SK-N-SH treated with all-trans-retinoic acid at 6 μM for 48 hours (cell line): ENCODE measurements at regions not wholly inside any gene's neighbourhood (a gene's known extent, or its start where the extent isn't known, plus 50 kb on each side); places are given as distances from the start of the nearest gene placed in this dataset.
"Not testable (repeated sequence)": the region's sequence is repeated elsewhere in the genome, so short reads cannot be mapped to it uniquely, and the experiment has no call there.

Experiments used
- ATAC-seq: fragments of 200-7000 bp; cut with Tn5 transposase; 3 replicates; pipeline ENCODE4 v1.9.1; 2020; ENCODE audit warnings: mild to moderate bottlenecking, moderate library complexity
- TCF4 ChIP-seq: fragments of 250-450 bp; sonication (Bioruptor Pico); IDR thresholded peaks from 2 replicates; pipeline ENCODE4 v1.8.0; 2021; ENCODE audit warnings: mild to moderate bottlenecking, moderate library complexity, borderline replicate concordance

DNA sequence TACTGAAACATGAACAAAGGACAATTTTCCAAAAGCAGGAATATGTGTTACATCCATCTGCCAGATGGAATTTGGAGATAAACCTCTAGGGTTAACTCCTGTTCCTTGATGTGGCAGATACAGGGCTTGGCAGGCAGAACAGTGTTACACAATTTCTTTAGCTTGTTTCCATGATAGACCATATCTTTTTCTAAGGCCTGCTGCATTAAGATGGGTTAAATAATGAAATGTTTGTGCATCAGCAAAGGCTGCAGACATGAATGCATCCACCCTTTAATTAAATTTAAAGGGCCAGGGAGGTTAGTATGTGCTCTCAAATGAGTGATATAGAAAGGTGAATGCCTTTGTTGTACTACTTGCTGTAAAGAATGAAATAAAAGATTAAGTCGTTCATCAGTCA lies 50.1 kb upstream of the WDR44 start:
- peak; percentile 33; the same call in 1 of the 2 replicates for TF ChIP-seq TCF4 (CRISPR knock-in tag)
- ATAC-seq: not testable (repeated sequence)
